HG03521 (cell line): ENCODE measurements at regions not wholly inside any gene's neighbourhood (a gene's known extent, or its start where the extent isn't known, plus 50 kb on each side); places are given as distances from the start of the nearest gene placed in this dataset.

Experiments used
- ATAC-seq: cut with Tn5 transposase; IDR thresholded peaks from one replicate; pipeline ENCODE4 v1.9.1; 2021; ENCODE audit warnings: mild to moderate bottlenecking, moderate library complexity; ENCODE audit not compliant: unreplicated experiment

DNA sequence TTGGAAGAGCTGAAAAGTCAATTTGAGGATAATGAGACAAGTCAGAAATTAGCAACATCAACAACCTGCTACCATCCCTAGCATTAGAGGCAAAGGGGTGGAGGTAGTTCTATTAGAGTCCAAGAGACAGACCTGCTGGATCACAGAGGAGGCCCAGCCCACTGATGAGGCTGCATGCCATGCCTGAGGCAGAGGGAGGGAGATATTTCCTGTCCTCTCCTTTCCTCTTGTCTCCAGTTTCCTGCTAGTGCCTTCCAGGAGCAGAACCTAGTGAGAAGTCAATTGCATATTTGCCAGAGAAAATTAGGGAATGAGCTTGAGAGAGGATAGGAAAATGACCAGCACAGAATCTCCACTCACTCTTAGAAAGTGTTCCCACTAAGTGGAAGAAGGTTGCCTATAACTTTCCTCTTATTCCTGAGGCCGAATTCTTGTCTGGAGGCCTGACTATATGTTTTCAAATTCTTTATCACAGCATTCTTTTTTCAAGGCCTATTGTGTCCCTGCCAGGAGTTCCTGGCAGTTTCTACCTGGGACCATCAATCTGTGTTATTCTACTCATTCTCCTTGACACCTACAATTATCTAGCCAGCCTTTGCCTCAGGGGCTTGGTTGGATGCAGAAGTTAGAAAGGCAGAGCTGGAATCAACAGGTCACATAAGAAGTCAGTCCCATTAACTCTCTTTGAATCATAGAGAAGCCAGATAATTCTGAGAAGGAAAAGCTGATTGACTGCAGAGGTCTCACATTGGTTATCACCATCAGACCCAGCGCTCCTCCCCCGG lies 121.9 kb downstream of the EMP1 start:
- ATAC-seq = no peak

GRCh38 chr12:13316587-13317246 lies 120.2 kb downstream of the EMP1 start:
- ATAC-seq = no peak

- ATAC-seq = no peak
These were observed 117.4 kb downstream of the EMP1 start for GRCh38 chr12:13313886-13314285.

DNA sequence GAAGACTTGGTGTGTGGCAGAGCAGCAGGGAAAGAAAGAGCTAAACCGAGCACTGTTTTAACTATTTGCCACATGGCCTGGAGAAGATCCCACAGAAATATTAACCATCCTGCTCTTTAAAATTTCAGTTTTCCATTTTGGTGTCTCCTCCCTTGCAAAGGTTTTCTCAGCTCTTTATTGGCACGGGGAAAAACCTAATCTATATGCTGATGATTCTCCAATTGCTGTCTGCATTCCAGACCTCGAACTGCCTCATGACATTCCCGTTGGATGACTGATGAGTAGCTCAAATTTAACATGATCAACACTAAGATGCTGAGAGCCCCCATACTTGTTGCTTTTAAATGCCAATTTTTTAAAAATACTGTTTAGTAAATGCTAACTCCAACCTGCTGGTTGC lies 115.0 kb downstream of the EMP1 start:
- ATAC-seq = no peak

DNA sequence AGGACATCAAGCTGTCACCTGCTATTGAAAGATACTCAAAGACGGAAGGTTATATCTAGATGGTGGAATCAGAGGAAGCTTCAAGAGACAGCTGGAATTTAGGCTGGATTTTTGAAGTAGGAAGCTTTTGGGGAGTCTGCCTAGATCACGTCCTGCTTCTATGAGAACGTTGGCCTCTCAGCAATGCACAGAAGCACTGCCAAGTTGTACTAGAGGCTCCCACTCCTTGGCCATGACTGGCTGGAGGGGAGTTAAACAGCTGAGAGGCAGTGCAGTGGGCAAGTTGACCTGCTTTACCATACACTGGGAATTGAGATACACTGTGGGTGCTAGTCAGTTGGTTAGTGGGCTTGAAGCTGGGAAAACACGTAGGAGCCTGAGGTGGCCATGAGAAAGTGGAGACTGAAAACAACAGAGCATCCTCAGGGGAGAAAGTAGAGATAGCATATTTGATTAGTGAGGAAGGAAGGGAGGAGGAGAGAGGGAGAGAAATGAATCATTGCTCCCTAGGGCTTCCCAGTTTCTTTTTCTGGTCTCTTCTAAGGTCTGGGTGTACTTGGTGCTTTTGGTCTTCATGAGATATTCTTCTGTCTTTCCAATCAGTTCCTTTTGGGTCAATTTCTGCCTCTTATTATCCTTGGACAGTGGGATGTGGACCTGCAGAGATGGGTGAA lies 110.8 kb downstream of the EMP1 start:
- no peak for ATAC-seq

DNA sequence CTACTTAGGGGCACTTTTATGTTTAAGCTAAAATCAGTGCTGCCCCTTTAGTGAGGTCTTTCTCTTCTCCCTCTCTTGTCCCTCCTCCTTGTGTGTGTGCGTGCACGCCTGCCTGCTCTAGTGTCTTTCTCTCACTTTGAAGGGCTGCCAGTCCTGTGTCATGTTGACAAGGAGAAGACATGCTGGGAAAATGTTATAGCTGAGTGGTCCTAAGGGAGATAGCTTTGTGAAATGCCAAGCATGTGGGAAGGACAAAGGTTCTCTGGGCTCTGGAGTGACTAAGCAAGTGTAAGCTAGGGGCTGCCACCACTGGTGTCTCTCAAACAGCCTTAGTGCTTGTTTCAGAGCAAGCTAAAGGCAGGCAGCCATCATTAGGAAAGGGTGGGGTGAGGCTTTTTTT lies 108.4 kb downstream of the EMP1 start:
- ATAC-seq = no peak

GRCh38 chr12:13299457-13299856 lies 102.9 kb downstream of the EMP1 start:
- ATAC-seq = no peak

DNA sequence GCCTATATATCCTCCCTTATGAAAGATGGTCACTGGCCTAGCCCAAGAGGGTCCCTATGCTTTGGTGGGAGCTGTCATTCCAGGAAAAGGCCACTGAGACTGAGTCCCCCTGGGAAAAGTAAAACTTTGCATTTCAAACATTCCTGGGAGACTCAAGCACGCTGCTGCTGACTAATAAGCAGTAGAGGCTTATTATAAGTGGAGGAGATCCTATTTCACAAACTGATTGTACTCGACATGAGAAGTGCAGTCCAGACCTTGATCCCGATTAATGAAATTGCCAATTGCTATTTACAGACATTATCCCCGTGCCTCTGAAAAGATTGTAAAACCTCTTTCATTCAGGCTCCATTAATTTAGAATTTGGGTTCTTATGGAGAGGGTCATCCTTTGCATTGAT lies 96.6 kb downstream of the EMP1 start:
- no peak for ATAC-seq

GRCh38 chr12:13289653-13290289 lies 93.2 kb downstream of the EMP1 start:
- no peak for ATAC-seq

- no peak for ATAC-seq
These were observed 92.6 kb downstream of the EMP1 start for GRCh38 chr12:13288937-13289652.

GRCh38 chr12:13288501-13288900 lies 92.0 kb downstream of the EMP1 start:
- ATAC-seq = no peak

DNA sequence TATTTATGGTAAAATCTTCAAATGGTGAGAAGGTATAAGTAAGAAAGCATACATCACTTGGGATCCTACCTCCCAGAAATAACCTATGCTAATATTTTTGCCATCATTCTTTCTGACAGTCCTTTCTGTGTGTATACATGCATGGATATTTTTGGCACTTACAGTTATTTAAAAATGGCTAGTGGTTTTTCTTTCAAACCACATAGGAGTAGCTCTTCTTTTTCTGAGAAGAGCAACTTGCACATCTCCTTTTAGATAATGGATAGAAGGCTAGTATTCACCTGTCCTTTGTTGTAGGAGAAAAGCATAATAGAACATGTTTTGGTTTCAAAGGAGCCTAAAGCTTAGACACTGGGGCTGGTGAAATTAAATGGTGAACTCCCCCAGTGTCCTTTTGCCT lies 87.3 kb downstream of the EMP1 start:
- ATAC-seq = no peak

DNA sequence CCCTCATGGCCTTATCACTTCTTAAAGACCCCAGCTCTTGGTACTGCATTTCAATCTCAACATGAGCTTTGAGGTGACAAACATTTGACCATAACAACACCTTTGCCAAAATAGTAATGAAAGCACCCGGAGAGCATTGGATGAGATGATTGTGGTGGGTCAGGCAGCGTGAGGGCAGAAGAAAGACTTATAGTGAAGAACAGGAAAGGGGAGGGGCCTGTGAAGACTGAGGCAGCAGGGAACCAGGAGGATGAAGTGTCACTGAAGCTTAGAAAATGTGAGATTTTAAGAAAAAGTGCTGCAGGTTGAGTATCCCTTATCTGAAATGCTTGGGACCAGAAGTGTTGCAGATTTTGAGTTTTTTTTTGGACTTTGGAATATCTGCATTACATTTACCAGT lies 86.3 kb downstream of the EMP1 start:
- ATAC-seq = no peak

DNA sequence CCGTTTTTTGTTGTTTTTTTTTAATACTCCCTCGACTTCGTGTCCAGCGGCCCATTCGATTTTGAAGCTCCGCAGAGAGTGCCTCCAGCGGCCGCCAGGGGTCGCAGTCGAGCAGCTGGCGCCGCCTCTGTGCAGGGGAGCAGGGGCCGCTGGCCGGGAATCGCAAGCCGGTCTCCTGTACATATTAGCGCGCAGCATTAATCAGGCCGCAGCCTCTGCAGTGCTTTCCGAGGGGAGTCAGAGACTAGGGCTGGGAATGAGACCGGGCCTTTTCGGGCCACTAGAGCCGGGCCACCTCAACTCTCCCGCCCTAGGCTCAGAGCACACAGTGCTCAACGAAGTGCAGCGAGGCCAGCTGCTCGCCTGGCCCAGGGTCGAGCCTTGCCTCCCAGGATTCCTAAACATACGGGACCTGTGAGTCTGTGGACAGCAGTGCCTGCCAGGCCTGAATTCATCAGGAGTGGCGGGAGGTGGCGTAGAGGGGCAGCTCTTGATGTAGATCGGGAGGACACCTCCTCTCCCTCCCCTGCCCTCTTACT lies 81.8 kb downstream of the EMP1 start:
- no peak for ATAC-seq

DNA sequence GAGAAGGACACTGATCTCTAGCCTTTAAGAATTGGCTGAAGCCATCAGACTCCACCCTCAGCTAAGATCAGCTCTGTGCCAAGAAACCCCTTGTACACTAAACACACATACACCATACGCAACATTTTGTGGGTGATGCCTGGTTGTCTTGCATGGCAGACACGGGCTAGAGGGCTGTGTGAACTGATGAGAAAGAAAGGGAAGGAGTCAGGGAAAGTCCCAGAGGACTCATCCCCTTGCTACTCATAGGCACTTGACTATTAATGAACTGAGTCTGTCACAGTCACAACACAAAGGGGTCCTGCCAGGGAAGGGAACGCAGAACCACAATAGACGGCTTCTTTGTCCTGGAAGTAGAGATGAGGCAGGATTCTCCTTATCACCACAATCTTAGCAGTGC lies 80.8 kb downstream of the EMP1 start:
- no peak for ATAC-seq

DNA sequence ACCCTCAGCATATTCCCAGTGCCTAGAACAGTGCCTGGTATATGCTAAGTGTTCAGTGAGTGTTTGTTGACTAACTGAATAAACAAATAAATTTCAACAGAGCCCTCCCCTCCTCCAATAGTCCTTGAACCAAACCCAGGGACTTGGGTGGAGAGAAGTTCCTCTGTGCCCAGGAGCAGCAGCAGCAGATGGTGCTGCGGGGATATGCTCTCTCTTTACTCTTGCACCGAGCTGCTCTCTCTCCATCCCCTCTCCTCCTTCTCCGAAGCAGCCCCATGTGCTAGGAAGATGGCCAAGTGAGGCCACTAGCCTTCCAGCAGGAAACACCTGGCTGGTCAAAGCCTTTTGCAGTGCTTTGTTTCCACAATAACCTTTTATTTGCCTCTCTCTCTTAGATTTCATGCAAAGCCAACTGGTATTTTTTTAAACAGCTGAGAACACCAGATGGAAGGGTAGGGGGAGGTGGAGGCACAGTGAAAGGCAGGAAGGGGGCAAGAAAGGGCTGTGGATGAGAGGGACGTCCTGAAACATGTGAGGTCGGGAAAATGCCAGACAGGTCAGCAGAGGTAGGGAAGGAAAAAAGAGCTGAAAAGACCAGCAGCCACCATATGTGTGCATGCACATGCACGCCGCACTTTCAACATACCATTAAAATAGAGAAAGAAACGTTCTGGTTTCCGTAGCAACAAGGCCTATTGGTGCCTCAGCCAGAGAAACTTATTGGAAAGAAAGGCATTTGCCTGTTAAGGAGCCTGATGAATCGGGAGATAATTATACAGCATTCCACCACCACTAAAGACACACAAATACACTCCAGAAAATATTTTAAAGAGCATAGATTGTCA lies 78.9 kb downstream of the EMP1 start:
- no peak for ATAC-seq

DNA sequence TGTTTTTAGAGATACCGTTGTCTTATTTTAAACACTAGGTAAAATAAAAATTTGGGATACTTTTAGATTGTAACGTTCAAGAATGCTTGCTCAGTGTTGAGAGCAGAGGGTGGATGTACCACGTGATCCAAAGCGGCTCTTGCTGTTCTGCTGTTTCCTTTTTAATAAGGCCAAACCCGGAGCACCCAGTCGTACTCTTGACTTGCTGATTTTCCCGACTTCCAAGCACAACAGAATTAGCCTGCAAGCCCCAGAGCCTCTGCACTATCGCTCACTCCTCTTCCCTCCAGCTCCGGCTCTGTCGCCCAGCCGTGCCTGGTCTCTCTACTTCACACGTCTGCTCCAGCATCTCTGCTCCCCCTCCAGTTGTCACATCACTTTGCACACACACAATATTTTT lies 77.3 kb downstream of the EMP1 start:
- no peak for ATAC-seq

- ATAC-seq = no peak
These were observed 76.6 kb downstream of the EMP1 start for GRCh38 chr12:13273097-13273496.

DNA sequence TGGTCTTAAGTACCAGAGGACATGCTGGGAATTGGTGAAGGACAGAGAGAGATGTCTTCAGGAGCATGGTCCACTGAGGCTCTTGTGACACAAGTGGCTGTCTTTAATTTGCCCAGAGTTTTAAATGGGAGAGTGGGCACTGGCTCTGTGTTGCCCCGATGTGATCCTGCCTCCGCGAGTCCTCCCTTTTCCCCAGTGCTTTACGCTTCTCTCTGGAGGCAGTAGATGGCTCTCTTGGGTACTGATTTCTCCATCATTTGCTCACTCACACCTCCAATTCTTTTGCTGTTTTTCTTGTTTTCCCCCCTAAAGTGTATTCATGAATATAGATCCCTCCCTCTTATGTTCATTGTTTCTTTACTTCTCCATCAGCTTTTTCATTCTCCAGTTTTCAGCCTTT lies 74.3 kb downstream of the EMP1 start:
- ATAC-seq = no peak
